Neural cell (in vitro differentiated cells): ENCODE measurements at regions not wholly inside any gene's neighbourhood (a gene's known extent, or its start where the extent isn't known, plus 50 kb on each side); places are given as distances from the start of the nearest gene placed in this dataset.

ENCODE experiments used
- H2AFZ ChIP-seq: fragments of 200-600, 300-800 bp; sonication (generic), shearing (Covaris generic); 2 replicates; pipeline ENCODE4 v1.6.0; 2014; ENCODE audit warnings: low read depth, mild to moderate bottlenecking, antibody characterized with exemption, low read length, moderate library complexity
- H3F3A ChIP-seq: fragments of 200-600 bp; shearing (Covaris generic); 2 replicates; pipeline ENCODE4 v1.6.1; 2016; ENCODE audit warnings: mild to moderate bottlenecking, moderate library complexity, mixed read lengths, antibody characterized with exemption, low read length; ENCODE audit not compliant: insufficient read depth, poor library complexity, severe bottlenecking
- H3K27ac ChIP-seq: fragments of 200-600, 300-800 bp; sonication (generic), shearing (Covaris generic); 2 replicates; pipeline ENCODE4 v1.5.1; 2014; ENCODE audit warnings: mild to moderate bottlenecking, low read length, moderate library complexity
- H3K27me3 ChIP-seq: fragments of 300-800, 200-600 bp; sonication (generic), shearing (Covaris generic); 2 replicates; pipeline ENCODE4 v1.6.0; 2014; ENCODE audit warnings: mild to moderate bottlenecking, low read depth, low read length, moderate library complexity; ENCODE audit not compliant: insufficient read depth
- H3K36me3 ChIP-seq: fragments of 300-800, 200-600 bp; sonication (generic), shearing (Covaris generic); 2 replicates; pipeline ENCODE4 v1.5.1; 2014; ENCODE audit warnings: mild to moderate bottlenecking, antibody characterized with exemption, low read length, moderate library complexity; ENCODE audit not compliant: insufficient read depth
- H3K4me2 ChIP-seq: fragments of 300-800, 200-600 bp; sonication (generic), shearing (Covaris generic); 2 replicates; pipeline ENCODE4 v1.6.0; 2014; ENCODE audit warnings: mild to moderate bottlenecking, low read length
- H3K4me3 ChIP-seq: fragments of 300-800, 200-600 bp; sonication (generic), shearing (Covaris generic); 2 replicates; pipeline ENCODE4 v1.5.1; 2014; ENCODE audit warnings: mild to moderate bottlenecking, low read length, moderate library complexity
- H3K79me2 ChIP-seq: fragments of 200-600 bp; shearing (Covaris generic); replicated peaks from 2 replicates; pipeline ENCODE4 v1.6.0; 2014; ENCODE audit warnings: mild to moderate bottlenecking, low read length, moderate library complexity; ENCODE audit not compliant: insufficient read depth
- H3K9ac ChIP-seq: fragments of 300-800, 200-600 bp; sonication (generic), shearing (Covaris generic); 2 replicates; pipeline ENCODE4 v1.6.1; 2016; ENCODE audit warnings: mild to moderate bottlenecking, low read length, mixed read lengths
- H3K9me2 ChIP-seq: fragments of 200-600 bp; shearing (Covaris generic); 2 replicates; pipeline ENCODE4 v1.6.1; 2016; ENCODE audit warnings: mild to moderate bottlenecking, low read length, mixed read lengths; ENCODE audit not compliant: insufficient read depth
- H3K9me3 ChIP-seq: fragments of 200-600, 300-800 bp; sonication (generic), shearing (Covaris generic); 2 replicates; pipeline ENCODE4 v1.6.1; 2016; ENCODE audit warnings: mild to moderate bottlenecking, mixed run types, low read length, moderate library complexity, mixed read lengths
- H4K20me1 ChIP-seq: fragments of 200-600 bp; shearing (Covaris generic); 2 replicates; pipeline ENCODE4 v1.6.1; 2016; ENCODE audit warnings: mild to moderate bottlenecking, mixed run types; ENCODE audit not compliant: insufficient read depth
- EP300 ChIP-seq: fragments of 450-650 bp; conservative IDR thresholded peaks from 2 replicates; pipeline ENCODE4 v1.6.1; 2014; ENCODE audit warnings: antibody characterized with exemption, mild to moderate bottlenecking, moderate library complexity; ENCODE audit not compliant: poor library complexity, severe bottlenecking
- EZH2 ChIP-seq: fragments of 200-600, 300-800 bp; shearing (Covaris generic), sonication (generic); IDR thresholded peaks from 2 replicates; pipeline ENCODE4 v1.6.1; 2014; ENCODE audit warnings: antibody characterized with exemption, low read length, borderline replicate concordance, mild to moderate bottlenecking; ENCODE audit not compliant: insufficient read depth, poor library complexity, severe bottlenecking
- MXI1 ChIP-seq: fragments of 450-650 bp; conservative IDR thresholded peaks from 2 replicates; pipeline ENCODE4 v1.6.1; 2014; ENCODE audit warnings: antibody characterized with exemption, mild to moderate bottlenecking; ENCODE audit not compliant: poor library complexity, severe bottlenecking
- POLR2AphosphoS5 ChIP-seq: IDR thresholded peaks from 2 replicates; pipeline ENCODE4 v1.6.1; 2012
- RAD21 ChIP-seq: fragments of 450-650 bp; conservative IDR thresholded peaks from 2 replicates; pipeline ENCODE4 v1.6.1; 2014; ENCODE audit warnings: antibody characterized with exemption, mild to moderate bottlenecking, moderate library complexity
- SMC3 ChIP-seq: fragments of 450-650 bp; conservative IDR thresholded peaks from 2 replicates; pipeline ENCODE4 v1.6.1; 2014; ENCODE audit warnings: antibody characterized with exemption, mild to moderate bottlenecking, moderate library complexity; ENCODE audit not compliant: poor library complexity
- TAF1 ChIP-seq: IDR thresholded peaks from 2 replicates; pipeline ENCODE4 v1.6.1; 2012; ENCODE audit warnings: low read depth
- TF ChIP-seq, protein P1 (sequence below): IDR thresholded peaks from 2 replicates; pipeline ENCODE4 v1.6.1; 2012; ENCODE audit warnings: borderline replicate concordance
- TF ChIP-seq, protein P2 (sequence below): fragments of 450-650 bp; IDR thresholded peaks from 2 replicates; pipeline ENCODE4 v1.5.1; 2014; ENCODE audit warnings: antibody characterized with exemption, mild to moderate bottlenecking, moderate library complexity; ENCODE audit not compliant: poor library complexity, severe bottlenecking

DNA sequence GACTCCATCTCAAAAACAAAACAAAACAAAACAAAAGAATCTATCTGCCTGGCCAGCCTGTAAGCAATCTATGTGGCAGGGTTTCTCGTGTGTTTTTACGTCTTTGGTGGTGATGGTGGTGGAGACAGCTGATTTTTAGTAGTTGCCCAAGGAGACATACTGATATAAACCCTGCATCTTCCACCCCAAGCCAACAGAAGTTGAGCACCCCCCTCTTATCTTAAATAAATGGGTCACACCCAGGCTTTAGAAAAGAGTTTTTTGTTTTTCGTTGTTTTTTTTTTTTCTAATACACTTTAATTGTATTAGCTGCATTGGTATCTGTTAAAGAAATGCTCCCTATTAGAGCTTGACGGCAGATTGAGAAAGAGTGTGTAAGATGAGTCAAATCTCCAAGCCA, 134.7 kb downstream of the GLUL start:
- TF ChIP-seq MXI1 = no peak
- TF ChIP-seq, protein P1, sequence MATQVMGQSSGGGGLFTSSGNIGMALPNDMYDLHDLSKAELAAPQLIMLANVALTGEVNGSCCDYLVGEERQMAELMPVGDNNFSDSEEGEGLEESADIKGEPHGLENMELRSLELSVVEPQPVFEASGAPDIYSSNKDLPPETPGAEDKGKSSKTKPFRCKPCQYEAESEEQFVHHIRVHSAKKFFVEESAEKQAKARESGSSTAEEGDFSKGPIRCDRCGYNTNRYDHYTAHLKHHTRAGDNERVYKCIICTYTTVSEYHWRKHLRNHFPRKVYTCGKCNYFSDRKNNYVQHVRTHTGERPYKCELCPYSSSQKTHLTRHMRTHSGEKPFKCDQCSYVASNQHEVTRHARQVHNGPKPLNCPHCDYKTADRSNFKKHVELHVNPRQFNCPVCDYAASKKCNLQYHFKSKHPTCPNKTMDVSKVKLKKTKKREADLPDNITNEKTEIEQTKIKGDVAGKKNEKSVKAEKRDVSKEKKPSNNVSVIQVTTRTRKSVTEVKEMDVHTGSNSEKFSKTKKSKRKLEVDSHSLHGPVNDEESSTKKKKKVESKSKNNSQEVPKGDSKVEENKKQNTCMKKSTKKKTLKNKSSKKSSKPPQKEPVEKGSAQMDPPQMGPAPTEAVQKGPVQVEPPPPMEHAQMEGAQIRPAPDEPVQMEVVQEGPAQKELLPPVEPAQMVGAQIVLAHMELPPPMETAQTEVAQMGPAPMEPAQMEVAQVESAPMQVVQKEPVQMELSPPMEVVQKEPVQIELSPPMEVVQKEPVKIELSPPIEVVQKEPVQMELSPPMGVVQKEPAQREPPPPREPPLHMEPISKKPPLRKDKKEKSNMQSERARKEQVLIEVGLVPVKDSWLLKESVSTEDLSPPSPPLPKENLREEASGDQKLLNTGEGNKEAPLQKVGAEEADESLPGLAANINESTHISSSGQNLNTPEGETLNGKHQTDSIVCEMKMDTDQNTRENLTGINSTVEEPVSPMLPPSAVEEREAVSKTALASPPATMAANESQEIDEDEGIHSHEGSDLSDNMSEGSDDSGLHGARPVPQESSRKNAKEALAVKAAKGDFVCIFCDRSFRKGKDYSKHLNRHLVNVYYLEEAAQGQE = no peak
- TF ChIP-seq EZH2 = no peak
- TF ChIP-seq TAF1 = no peak
- Histone ChIP-seq H3K27ac (no peak overlapping the region), H3K79me2 (no peaks in the 10 kb centered on the region), H4K20me1 (no peaks in the 10 kb centered on the region), H3K9me3 (no peaks in the 10 kb centered on the region), H3F3A (no peaks in the 10 kb centered on the region), H3K27me3 (no peaks in the 10 kb centered on the region), H3K4me2 (no peak overlapping the region), H3K9me2 (no peaks in the 10 kb centered on the region), H3K9ac (no peak overlapping the region), H3K4me3 (no peak overlapping the region), H2AFZ (no peak overlapping the region), H3K36me3 (no peaks in the 10 kb centered on the region)

DNA sequence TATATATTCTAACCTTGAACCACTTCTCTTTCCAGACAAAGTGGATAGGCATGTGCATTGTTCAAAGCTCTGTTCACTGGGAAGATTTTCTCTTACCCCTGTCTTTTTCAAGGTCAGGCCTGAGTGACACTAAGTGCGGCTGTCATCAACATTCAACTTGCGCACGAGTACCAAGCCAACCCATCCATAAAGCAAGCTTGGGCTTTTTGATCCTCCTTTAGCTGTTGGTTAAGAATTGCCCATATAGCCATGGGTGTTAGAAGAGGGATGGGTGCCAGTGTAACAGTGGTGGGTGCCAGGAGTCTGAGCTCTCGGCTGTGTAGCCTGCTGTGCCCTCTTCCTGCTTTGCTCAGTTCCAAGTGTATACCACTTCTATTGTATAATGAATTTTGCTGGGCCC, 136.1 kb downstream of the GLUL start:
- Histone ChIP-seq H4K20me1 (no peaks in the 10 kb centered on the region), H3K4me3 (no peak overlapping the region), H3K27ac (no peak overlapping the region), H3K4me2 (no peak overlapping the region), H3F3A (no peaks in the 10 kb centered on the region), H3K9ac (no peak overlapping the region), H3K36me3 (no peaks in the 10 kb centered on the region), H3K79me2 (no peaks in the 10 kb centered on the region), H3K9me2 (no peaks in the 10 kb centered on the region), H3K27me3 (no peaks in the 10 kb centered on the region), H3K9me3 (no peaks in the 10 kb centered on the region), H2AFZ (no peak overlapping the region)
- TF ChIP-seq MXI1 (no peak), EZH2 (no peak), RAD21 (no peak), SMC3 (no peak), TAF1 (no peak), EP300 (no peak), POLR2AphosphoS5 (no peak)
- TF ChIP-seq, protein P2, sequence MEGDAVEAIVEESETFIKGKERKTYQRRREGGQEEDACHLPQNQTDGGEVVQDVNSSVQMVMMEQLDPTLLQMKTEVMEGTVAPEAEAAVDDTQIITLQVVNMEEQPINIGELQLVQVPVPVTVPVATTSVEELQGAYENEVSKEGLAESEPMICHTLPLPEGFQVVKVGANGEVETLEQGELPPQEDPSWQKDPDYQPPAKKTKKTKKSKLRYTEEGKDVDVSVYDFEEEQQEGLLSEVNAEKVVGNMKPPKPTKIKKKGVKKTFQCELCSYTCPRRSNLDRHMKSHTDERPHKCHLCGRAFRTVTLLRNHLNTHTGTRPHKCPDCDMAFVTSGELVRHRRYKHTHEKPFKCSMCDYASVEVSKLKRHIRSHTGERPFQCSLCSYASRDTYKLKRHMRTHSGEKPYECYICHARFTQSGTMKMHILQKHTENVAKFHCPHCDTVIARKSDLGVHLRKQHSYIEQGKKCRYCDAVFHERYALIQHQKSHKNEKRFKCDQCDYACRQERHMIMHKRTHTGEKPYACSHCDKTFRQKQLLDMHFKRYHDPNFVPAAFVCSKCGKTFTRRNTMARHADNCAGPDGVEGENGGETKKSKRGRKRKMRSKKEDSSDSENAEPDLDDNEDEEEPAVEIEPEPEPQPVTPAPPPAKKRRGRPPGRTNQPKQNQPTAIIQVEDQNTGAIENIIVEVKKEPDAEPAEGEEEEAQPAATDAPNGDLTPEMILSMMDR = no peak
- TF ChIP-seq, protein P1 = no peak
